GM18873 (cell line): ENCODE measurements at regions not wholly inside any gene's neighbourhood (a gene's known extent, or its start where the extent isn't known, plus 50 kb on each side); places are given as distances from the start of the nearest gene placed in this dataset.

ENCODE experiments used
- ATAC-seq: cut with Tn5 transposase; IDR thresholded peaks from one replicate; pipeline ENCODE4 v1.9.1; 2021; ENCODE audit warnings: mild to moderate bottlenecking, moderate library complexity, moderate number of reproducible peaks; ENCODE audit not compliant: unreplicated experiment, low FRiP score

- no peak for ATAC-seq
Measured at GRCh38 chr14:98816195-98816594, 455.8 kb downstream of the BCL11B start.

- no peak for ATAC-seq
Measured at GRCh38 chr14:98816720-98817119, 455.3 kb downstream of the BCL11B start.

GRCh38 chr14:98819132-98819866, 452.7 kb downstream of the BCL11B start:
- ATAC-seq: no peak

GRCh38 chr14:98819867-98820206, 452.2 kb downstream of the BCL11B start:
- no peak for ATAC-seq

GRCh38 chr14:98822917-98823316, 449.1 kb downstream of the BCL11B start:
- no peak for ATAC-seq

- ATAC-seq: no peak
Measured at GRCh38 chr14:98826618-98827017, 445.4 kb downstream of the BCL11B start.

- ATAC-seq: no peak
Measured at GRCh38 chr14:98834119-98834518, 437.9 kb downstream of the BCL11B start.

GRCh38 chr14:98835051-98835824, 436.8 kb downstream of the BCL11B start:
- no peak for ATAC-seq

- no peak for ATAC-seq
Measured at GRCh38 chr14:98835825-98836100, 436.2 kb downstream of the BCL11B start.

GRCh38 chr14:98840091-98840490, 431.9 kb downstream of the BCL11B start:
- ATAC-seq: no peak

GRCh38 chr14:98840511-98840910, 431.5 kb downstream of the BCL11B start:
- no peak for ATAC-seq

- no peak for ATAC-seq
Measured at GRCh38 chr14:98844456-98844855, 427.5 kb downstream of the BCL11B start.

GRCh38 chr14:98847521-98848468, 424.2 kb downstream of the BCL11B start:
- no peak for ATAC-seq

- ATAC-seq: no peak
Measured at GRCh38 chr14:98853063-98853729, 418.8 kb downstream of the BCL11B start.

GRCh38 chr14:98855926-98856715, 415.9 kb downstream of the BCL11B start:
- no peak for ATAC-seq

- ATAC-seq: no peak
Measured at GRCh38 chr14:98858158-98858557, 413.8 kb downstream of the BCL11B start.

- ATAC-seq: no peak
Measured at GRCh38 chr14:98858561-98858960, 413.4 kb downstream of the BCL11B start.

- ATAC-seq: no peak
Measured at GRCh38 chr14:98859301-98859700, 412.7 kb downstream of the BCL11B start.

- no peak for ATAC-seq
Measured at GRCh38 chr14:98864211-98864610, 407.8 kb downstream of the BCL11B start.

GRCh38 chr14:98867146-98867545, 404.9 kb downstream of the BCL11B start:
- ATAC-seq: no peak
